K562 (cell line): ENCODE measurements at regions not wholly inside any gene's neighbourhood (a gene's known extent, or its start where the extent isn't known, plus 50 kb on each side); places are given as distances from the start of the nearest gene placed in this dataset.

Experiments used
- DDX20 ChIP-seq: fragments of 450-650 bp; IDR thresholded peaks from 2 replicates; pipeline ENCODE4 v1.6.1; 2016; ENCODE audit warnings: missing genetic modification characterization, low read depth, mild to moderate bottlenecking, missing compliant biosample characterization, moderate library complexity
- EP300 ChIP-seq: IDR thresholded peaks from 2 replicates; pipeline ENCODE4 v1.6.1; 2012; ENCODE audit warnings: low read length, improper control_type of control experiment
- FUS ChIP-seq: fragments of 200-400 bp; formaldehyde crosslinking; optimal IDR thresholded peaks from 2 replicates; pipeline ENCODE3; 2017; ENCODE audit warnings: low read depth, low read length
- MXI1 ChIP-seq: IDR thresholded peaks from 2 replicates; pipeline ENCODE4 v1.6.1; 2011; ENCODE audit warnings: low read depth, mild to moderate bottlenecking, improper control_type of control experiment, low read length
- SOX6 ChIP-seq: fragments of 450-650 bp; IDR thresholded peaks from 2 replicates; pipeline ENCODE4 v1.6.1; 2014; ENCODE audit warnings: mild to moderate bottlenecking
- TAF7 ChIP-seq: fragments of 450-650 bp; IDR thresholded peaks from 2 replicates; pipeline ENCODE4 v1.6.1; 2016; ENCODE audit warnings: missing genetic modification characterization, missing compliant biosample characterization
- ZNF124 ChIP-seq: sonication (generic); formaldehyde crosslinking; IDR thresholded peaks from 2 replicates; pipeline ENCODE4 v1.8.1; 2022; ENCODE audit warnings: missing genetic modification reagents
- ZNF347 ChIP-seq: fragments of 450-650 bp; formaldehyde crosslinking; IDR thresholded peaks from 2 replicates; pipeline ENCODE4 v1.4.0; 2020; ENCODE audit warnings: low read depth, mild to moderate bottlenecking, moderate library complexity
- ZNF717 ChIP-seq: fragments of 250-450 bp; sonication (Bioruptor Pico); IDR thresholded peaks from 2 replicates; pipeline ENCODE4 v1.5.0; 2021
- TF ChIP-seq, protein P1 (sequence below), 2 experiments: fragments of 450-650 bp; IDR thresholded peaks; 2 replicates each; pipeline ENCODE4 v1.6.1; 2016
- TF ChIP-seq, protein P2 (sequence below): fragments of 250-450 bp; sonication (Bioruptor Pico); IDR thresholded peaks from 2 replicates; pipeline ENCODE4 v1.4.0; 2020; ENCODE audit warnings: mild to moderate bottlenecking, moderate library complexity
- TF ChIP-seq, protein P3 (sequence below): fragments of 450-650 bp; formaldehyde crosslinking; IDR thresholded peaks from 2 replicates; pipeline ENCODE4 v1.4.0; 2020; ENCODE audit warnings: mild to moderate bottlenecking, mixed read lengths

DNA sequence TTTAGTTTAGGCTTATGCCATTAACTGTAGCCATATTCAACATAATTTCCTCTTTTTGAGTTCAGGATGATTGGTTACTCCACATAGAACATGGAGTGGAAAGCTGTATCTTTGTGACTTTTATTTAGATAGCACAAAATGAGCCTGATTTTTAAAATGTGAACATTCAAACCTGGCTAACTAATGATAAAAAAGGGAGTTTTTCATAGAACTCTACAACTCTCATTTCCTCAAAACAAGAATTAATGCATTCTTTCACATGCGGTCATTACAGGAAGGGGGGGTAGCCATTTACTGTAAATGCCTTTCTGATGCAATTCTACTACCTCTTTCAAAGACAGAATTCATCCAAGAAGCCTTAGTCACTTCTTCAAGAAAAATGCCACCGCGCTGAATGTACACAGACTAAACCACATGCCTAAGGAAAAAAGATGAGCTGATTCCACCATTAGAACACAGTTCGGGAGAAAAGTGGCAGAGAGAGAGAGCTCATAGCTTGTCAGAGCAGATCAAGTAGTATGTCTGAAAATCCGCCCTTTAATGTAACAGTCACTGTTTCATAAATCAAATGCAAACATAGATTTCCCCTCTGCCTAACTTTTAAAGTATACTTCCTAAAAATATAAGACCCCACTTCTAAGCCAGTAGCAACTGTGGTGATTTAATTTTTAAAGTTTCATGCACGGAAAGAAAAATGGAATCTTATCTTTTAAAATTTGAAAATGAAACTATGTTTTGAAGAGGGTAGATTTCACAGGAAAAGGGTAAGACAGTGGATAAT, 226.4 kb upstream of the KLF14 start (continued):
- TF ChIP-seq ZNF717 (CRISPR knock-in tag), result peak; percentile 78; the same call in 1 of the 2 replicates
- peak; percentile 82 for TF ChIP-seq DDX20 (tag)
- no peak for TF ChIP-seq FUS
- peak; percentile 75 for TF ChIP-seq EP300
- peak; percentile 55 for TF ChIP-seq SOX6
- TF ChIP-seq, protein P1, sequence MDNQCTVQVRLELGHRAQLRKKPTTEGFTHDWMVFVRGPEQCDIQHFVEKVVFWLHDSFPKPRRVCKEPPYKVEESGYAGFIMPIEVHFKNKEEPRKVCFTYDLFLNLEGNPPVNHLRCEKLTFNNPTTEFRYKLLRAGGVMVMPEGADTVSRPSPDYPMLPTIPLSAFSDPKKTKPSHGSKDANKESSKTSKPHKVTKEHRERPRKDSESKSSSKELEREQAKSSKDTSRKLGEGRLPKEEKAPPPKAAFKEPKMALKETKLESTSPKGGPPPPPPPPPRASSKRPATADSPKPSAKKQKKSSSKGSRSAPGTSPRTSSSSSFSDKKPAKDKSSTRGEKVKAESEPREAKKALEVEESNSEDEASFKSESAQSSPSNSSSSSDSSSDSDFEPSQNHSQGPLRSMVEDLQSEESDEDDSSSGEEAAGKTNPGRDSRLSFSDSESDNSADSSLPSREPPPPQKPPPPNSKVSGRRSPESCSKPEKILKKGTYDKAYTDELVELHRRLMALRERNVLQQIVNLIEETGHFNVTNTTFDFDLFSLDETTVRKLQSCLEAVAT (IDR thresholded peaks at IDR 0.05), result no peak
- TF ChIP-seq, protein P2, sequence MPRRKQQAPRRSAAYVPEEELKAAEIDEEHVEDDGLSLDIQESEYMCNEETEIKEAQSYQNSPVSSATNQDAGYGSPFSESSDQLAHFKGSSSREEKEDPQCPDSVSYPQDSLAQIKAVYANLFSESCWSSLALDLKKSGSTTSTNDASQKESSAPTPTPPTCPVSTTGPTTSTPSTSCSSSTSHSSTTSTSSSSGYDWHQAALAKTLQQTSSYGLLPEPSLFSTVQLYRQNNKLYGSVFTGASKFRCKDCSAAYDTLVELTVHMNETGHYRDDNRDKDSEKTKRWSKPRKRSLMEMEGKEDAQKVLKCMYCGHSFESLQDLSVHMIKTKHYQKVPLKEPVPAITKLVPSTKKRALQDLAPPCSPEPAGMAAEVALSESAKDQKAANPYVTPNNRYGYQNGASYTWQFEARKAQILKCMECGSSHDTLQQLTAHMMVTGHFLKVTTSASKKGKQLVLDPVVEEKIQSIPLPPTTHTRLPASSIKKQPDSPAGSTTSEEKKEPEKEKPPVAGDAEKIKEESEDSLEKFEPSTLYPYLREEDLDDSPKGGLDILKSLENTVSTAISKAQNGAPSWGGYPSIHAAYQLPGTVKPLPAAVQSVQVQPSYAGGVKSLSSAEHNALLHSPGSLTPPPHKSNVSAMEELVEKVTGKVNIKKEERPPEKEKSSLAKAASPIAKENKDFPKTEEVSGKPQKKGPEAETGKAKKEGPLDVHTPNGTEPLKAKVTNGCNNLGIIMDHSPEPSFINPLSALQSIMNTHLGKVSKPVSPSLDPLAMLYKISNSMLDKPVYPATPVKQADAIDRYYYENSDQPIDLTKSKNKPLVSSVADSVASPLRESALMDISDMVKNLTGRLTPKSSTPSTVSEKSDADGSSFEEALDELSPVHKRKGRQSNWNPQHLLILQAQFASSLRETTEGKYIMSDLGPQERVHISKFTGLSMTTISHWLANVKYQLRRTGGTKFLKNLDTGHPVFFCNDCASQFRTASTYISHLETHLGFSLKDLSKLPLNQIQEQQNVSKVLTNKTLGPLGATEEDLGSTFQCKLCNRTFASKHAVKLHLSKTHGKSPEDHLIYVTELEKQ (CRISPR knock-in tag), result peak; percentile 61; the same call in 1 of the 2 replicates
- TF ChIP-seq ZNF347 (CRISPR knock-in tag), result no peak
- TF ChIP-seq, protein P3, sequence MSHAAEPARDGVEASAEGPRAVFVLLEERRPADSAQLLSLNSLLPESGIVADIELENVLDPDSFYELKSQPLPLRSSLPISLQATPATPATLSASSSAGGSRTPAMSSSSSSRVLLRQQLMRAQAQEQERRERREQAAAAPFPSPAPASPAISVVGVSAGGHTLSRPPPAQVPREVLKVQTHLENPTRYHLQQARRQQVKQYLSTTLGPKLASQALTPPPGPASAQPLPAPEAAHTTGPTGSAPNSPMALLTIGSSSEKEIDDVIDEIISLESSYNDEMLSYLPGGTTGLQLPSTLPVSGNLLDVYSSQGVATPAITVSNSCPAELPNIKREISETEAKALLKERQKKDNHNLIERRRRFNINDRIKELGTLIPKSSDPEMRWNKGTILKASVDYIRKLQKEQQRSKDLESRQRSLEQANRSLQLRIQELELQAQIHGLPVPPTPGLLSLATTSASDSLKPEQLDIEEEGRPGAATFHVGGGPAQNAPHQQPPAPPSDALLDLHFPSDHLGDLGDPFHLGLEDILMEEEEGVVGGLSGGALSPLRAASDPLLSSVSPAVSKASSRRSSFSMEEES (CRISPR knock-in tag), result no peak
- no peak for TF ChIP-seq MXI1
- TF ChIP-seq TAF7 (tag), result 0 out of 2 replicates have a peak, but pooled peaks have one; percentile 17
- no peak for TF ChIP-seq ZNF124
